Activated B cell treated with CpG ODN at 0.5 μM for 24 hours (primary cell): ENCODE measurements at regions not wholly inside any gene's neighbourhood (a gene's known extent, or its start where the extent isn't known, plus 50 kb on each side); places are given as distances from the start of the nearest gene placed in this dataset.

ENCODE experiments used
- ATAC-seq: fragments of 200-7000 bp; cut with Tn5 transposase; one replicate; pipeline ENCODE4 v1.10.0; 2021; ENCODE audit warnings: low read depth, mild to moderate bottlenecking, moderate library complexity
- CTCF ChIA-PET: fragments of 350-600 bp; sonication (Branson Sonifier 250); formaldehyde crosslinking; loops from one replicate; lab custom pipeline; 2021; ENCODE audit warnings: antibody characterized with exemption; lab: Charles Lee
- POLR2A ChIA-PET: fragments of 350-600 bp; sonication (Branson Sonifier 250); formaldehyde crosslinking; loops from one replicate; lab custom pipeline; 2021; ENCODE audit warnings: antibody characterized with exemption; lab: Charles Lee
- DNase-seq: peaks from one replicate; pipeline ENCODE4 v3.0.0; 2022
- H3K27ac Mint-ChIP-seq: one replicate; pipeline ENCODE4 v1.8.0; 2020; ENCODE audit warnings: mixed read lengths
- H3K27me3 Mint-ChIP-seq: one replicate; pipeline ENCODE4 v1.8.0; 2021; ENCODE audit warnings: mixed read lengths
- H3K36me3 Mint-ChIP-seq: one replicate; pipeline ENCODE4 v1.8.0; 2021; ENCODE audit warnings: low read depth, mixed read lengths
- H3K4me1 Mint-ChIP-seq: one replicate; pipeline ENCODE4 v1.8.0; 2021; ENCODE audit warnings: mixed read lengths
- H3K4me3 Mint-ChIP-seq: one replicate; pipeline ENCODE4 v1.8.0; 2020; ENCODE audit warnings: mild to moderate bottlenecking, mixed read lengths
- H3K9me3 Mint-ChIP-seq: one replicate; pipeline ENCODE4 v1.8.0; 2020; ENCODE audit warnings: mixed read lengths
- CTCF ChIP-seq: fragments of 200-600 bp; IDR thresholded peaks from one replicate; pipeline ENCODE4 v1.8.0; 2022; ENCODE audit warnings: antibody characterized with exemption, mild to moderate bottlenecking
- intact Hi-C: fragments of 100-400 bp; cut with micrococcal nuclease; formaldehyde crosslinking; loops from one replicate; pipeline ENCODE4 v1.15.1; 2024

- DNase-seq (no peak), ATAC-seq (no peak)
- H3K9me3 Mint-ChIP-seq, result peaks cover 5% of the 10 kb centered on the region
- H3K27me3 Mint-ChIP-seq, result no peaks in the 10 kb centered on the region
- H3K4me1 Mint-ChIP-seq, result no peaks in the 10 kb centered on the region
- intact Hi-C loops, result no loop called here
- POLR2A ChIA-PET, result no interaction called here
- no peaks in the 10 kb centered on the region for H3K36me3 Mint-ChIP-seq
- no peak overlapping the region for H3K27ac Mint-ChIP-seq
- CTCF ChIA-PET, result no interaction called here
- no peak overlapping the region for H3K4me3 Mint-ChIP-seq
- TF ChIP-seq CTCF, result no peak
Observed at GRCh38 chr1:83787246-83787998, 211.5 kb downstream of the TTLL7 start.

- no peak for DNase-seq
- Mint-ChIP-seq H3K4me3 (no peak overlapping the region), H3K27me3 (peaks cover 2% of the 10 kb centered on the region), H3K4me1 (no peaks in the 10 kb centered on the region), H3K27ac (no peak overlapping the region), H3K9me3 (peaks cover 5% of the 10 kb centered on the region), H3K36me3 (no peaks in the 10 kb centered on the region)
- POLR2A ChIA-PET, result no interaction called here
- intact Hi-C loops, result no loop called here
- TF ChIP-seq CTCF, result no peak
- CTCF ChIA-PET, result no interaction called here
- ATAC-seq, result no peak
Observed at GRCh38 chr1:83781667-83782066, 217.3 kb downstream of the TTLL7 start.

GRCh38 chr1:83779565-83779964, 219.4 kb downstream of the TTLL7 start:
- peaks cover 5% of the 10 kb centered on the region for H3K9me3 Mint-ChIP-seq
- H3K27me3 Mint-ChIP-seq, result peaks cover 2% of the 10 kb centered on the region
- POLR2A ChIA-PET, result no interaction called here
- TF ChIP-seq CTCF, result no peak
- DNase-seq (no peak), ATAC-seq (no peak)
- no peaks in the 10 kb centered on the region for H3K36me3 Mint-ChIP-seq
- intact Hi-C loops, result no loop called here
- no peak overlapping the region for H3K4me3 Mint-ChIP-seq
- CTCF ChIA-PET, result no interaction called here
- H3K4me1 Mint-ChIP-seq, result no peaks in the 10 kb centered on the region
- no peak overlapping the region for H3K27ac Mint-ChIP-seq

- intact Hi-C loops, result no loop called here
- Mint-ChIP-seq H3K9me3 (no peaks in the 10 kb centered on the region), H3K36me3 (no peaks in the 10 kb centered on the region), H3K27ac (no peak overlapping the region), H3K4me1 (no peaks in the 10 kb centered on the region), H3K4me3 (no peak overlapping the region), H3K27me3 (peaks cover 2% of the 10 kb centered on the region)
- ChIA-PET CTCF (no interaction called here), POLR2A (no interaction called here)
- ATAC-seq (no peak), DNase-seq (no peak)
- TF ChIP-seq CTCF, result no peak
Observed at GRCh38 chr1:83777758-83778101, 221.2 kb downstream of the TTLL7 start.

- Mint-ChIP-seq H3K4me3 (no peak overlapping the region), H3K9me3 (no peaks in the 10 kb centered on the region), H3K27me3 (peaks cover 2% of the 10 kb centered on the region), H3K27ac (no peak overlapping the region), H3K36me3 (no peaks in the 10 kb centered on the region), H3K4me1 (peaks cover 2% of the 10 kb centered on the region)
- ATAC-seq, result no peak
- POLR2A ChIA-PET, result no interaction called here
- CTCF ChIA-PET, result no interaction called here
- intact Hi-C loops, result no loop called here
- no peak for TF ChIP-seq CTCF
- DNase-seq, result no peak
Observed at GRCh38 chr1:83776913-83777757, 221.8 kb downstream of the TTLL7 start.
